ENCODE measurements at regions not wholly inside any gene's neighbourhood (a gene's known extent, or its start where the extent isn't known, plus 50 kb on each side); places are given as distances from the start of the nearest gene placed in this dataset.

DNA sequence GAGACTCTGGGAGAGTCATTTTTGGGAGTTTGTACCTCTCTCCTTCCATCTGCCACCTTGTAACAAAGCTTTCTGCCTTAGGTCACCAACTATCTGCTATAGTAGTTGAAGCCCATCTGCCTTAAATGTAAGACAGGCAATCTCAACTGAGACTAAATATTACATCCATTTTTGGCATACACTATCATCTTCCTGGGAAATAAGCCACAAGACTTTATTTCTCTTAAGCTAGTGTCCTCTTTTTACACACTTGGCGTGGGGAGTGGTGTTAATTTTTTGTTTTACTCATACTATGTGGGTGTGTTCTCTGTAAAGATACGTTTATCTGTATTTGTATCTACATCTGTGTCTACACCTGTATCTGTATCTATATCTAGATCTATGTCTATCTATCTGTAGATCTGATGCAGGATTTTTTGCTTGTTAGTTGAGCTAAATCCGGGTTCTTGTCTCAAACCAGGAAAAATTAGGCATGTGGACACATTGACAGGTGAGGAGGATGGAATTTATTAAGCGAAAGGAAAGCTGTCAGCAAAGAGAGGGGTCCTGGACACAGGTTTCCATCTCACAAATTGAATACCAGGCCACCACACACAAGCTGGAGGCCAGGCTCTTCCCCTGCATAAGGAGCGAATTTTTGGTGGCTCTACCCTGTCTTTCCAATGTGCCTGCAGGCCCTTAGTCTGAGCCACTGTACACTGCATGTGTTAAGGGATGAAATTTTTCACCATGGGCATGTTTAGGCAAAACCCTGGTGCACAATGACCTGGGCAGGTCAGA lies 64.8 kb upstream of the RND3 start:
- H3F3A ChIP-seq (ENCODE audit: control insufficient read depth, insufficient read depth), result no peaks in the 10 kb centered on the region
- no peak overlapping the region for H3K4me3 ChIP-seq (ENCODE audit: low read length)
- H3K36me3 ChIP-seq (ENCODE audit: control insufficient read depth, low read length), result no peaks in the 10 kb centered on the region
- no peaks in the 10 kb centered on the region for H3K4me1 ChIP-seq (ENCODE audit: control insufficient read depth, low read length)
- no peak overlapping the region for H3K27ac ChIP-seq (ENCODE audit: low read depth, low read length)
- H3K9me3 ChIP-seq (ENCODE audit: control insufficient read depth, insufficient read depth, low read length), result no peaks in the 10 kb centered on the region
- H3K9me2 ChIP-seq (replicated peaks; ENCODE audit: control insufficient read depth, low read length), result no peaks in the 10 kb centered on the region
- no peaks in the 10 kb centered on the region for H4K20me1 ChIP-seq (ENCODE audit: control insufficient read depth, insufficient read depth, low read depth, low read length)
- TF ChIP-seq, protein P1, sequence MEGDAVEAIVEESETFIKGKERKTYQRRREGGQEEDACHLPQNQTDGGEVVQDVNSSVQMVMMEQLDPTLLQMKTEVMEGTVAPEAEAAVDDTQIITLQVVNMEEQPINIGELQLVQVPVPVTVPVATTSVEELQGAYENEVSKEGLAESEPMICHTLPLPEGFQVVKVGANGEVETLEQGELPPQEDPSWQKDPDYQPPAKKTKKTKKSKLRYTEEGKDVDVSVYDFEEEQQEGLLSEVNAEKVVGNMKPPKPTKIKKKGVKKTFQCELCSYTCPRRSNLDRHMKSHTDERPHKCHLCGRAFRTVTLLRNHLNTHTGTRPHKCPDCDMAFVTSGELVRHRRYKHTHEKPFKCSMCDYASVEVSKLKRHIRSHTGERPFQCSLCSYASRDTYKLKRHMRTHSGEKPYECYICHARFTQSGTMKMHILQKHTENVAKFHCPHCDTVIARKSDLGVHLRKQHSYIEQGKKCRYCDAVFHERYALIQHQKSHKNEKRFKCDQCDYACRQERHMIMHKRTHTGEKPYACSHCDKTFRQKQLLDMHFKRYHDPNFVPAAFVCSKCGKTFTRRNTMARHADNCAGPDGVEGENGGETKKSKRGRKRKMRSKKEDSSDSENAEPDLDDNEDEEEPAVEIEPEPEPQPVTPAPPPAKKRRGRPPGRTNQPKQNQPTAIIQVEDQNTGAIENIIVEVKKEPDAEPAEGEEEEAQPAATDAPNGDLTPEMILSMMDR (IDR thresholded peaks at IDR 0.05; ENCODE audit: low read depth, low read length, poor library complexity, severe bottlenecking), result no peak
- no peak for TF ChIP-seq EZH2phosphoT487 (IDR thresholded peaks at IDR 0.05; ENCODE audit: borderline replicate concordance, low read length)
- no peaks in the 10 kb centered on the region for H3K27me3 ChIP-seq (ENCODE audit: control insufficient read depth, low read length)
- H3K4me2 ChIP-seq (ENCODE audit: low read length), result no peak overlapping the region
- H3K79me2 ChIP-seq (ENCODE audit: control insufficient read depth, low read length), result no peaks in the 10 kb centered on the region

DNA sequence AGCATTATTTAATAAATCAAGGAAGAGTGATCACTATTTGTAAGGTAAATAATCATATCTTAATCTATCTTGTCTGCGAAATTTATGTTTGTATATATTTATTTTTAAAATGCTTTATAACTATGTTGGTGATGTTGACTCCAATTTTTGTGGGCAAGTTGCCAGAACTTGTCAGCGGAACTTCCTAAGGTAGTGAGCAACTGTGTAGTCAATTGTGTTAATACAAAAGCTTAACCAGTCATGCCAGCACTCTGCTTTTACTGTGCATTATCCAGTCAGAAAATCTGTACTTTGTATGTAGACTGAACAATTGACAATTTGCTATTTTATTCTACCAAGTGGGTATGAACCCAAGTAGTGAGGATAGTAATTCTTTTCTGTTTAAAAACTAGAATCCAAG lies 61.9 kb upstream of the RND3 start:
- Histone ChIP-seq H3K9me2 (replicated peaks; ENCODE audit: control insufficient read depth, low read length) (no peaks in the 10 kb centered on the region), H3F3A (ENCODE audit: control insufficient read depth, insufficient read depth) (no peaks in the 10 kb centered on the region), H3K36me3 (ENCODE audit: control insufficient read depth, low read length) (no peaks in the 10 kb centered on the region), H3K27me3 (ENCODE audit: control insufficient read depth, low read length) (no peaks in the 10 kb centered on the region), H3K4me3 (ENCODE audit: low read length) (no peak overlapping the region), H4K20me1 (ENCODE audit: control insufficient read depth, insufficient read depth, low read depth, low read length) (no peaks in the 10 kb centered on the region), H3K27ac (ENCODE audit: low read depth, low read length) (no peak overlapping the region), H3K9me3 (ENCODE audit: control insufficient read depth, insufficient read depth, low read length) (no peaks in the 10 kb centered on the region), H3K79me2 (ENCODE audit: control insufficient read depth, low read length) (no peaks in the 10 kb centered on the region), H3K4me2 (ENCODE audit: low read length) (no peak overlapping the region), H3K4me1 (ENCODE audit: control insufficient read depth, low read length) (no peaks in the 10 kb centered on the region)
- no peak for TF ChIP-seq EZH2phosphoT487 (IDR thresholded peaks at IDR 0.05; ENCODE audit: borderline replicate concordance, low read length)
- TF ChIP-seq, protein P1 (IDR thresholded peaks at IDR 0.05; ENCODE audit: low read depth, low read length, poor library complexity, severe bottlenecking), result no peak

DNA sequence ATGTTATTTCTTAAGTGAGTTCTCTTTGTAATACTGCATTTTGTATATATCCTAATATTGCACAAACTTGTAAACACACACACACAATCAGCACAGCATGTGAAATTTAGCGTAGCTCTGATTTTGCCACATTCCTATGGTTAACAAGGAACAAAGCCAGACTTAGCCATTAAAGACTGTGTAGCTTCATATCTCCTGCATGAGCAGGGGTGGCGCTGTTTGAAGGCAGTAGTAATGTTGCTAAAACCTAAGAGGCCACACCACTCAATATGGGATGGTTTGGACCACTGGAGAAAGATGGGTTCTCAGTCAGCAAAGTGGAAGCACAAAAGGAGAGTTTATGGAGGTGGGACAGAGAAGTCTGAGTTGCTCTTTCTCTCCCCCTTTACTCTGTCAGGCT lies 61.1 kb upstream of the RND3 start:
- H4K20me1 ChIP-seq (ENCODE audit: control insufficient read depth, insufficient read depth, low read depth, low read length), result no peaks in the 10 kb centered on the region
- no peaks in the 10 kb centered on the region for H3K79me2 ChIP-seq (ENCODE audit: control insufficient read depth, low read length)
- H3K9me2 ChIP-seq (replicated peaks; ENCODE audit: control insufficient read depth, low read length), result no peaks in the 10 kb centered on the region
- no peaks in the 10 kb centered on the region for H3K4me1 ChIP-seq (ENCODE audit: control insufficient read depth, low read length)
- no peaks in the 10 kb centered on the region for H3F3A ChIP-seq (ENCODE audit: control insufficient read depth, insufficient read depth)
- H3K4me3 ChIP-seq (ENCODE audit: low read length), result no peak overlapping the region
- TF ChIP-seq, protein P1 (IDR thresholded peaks at IDR 0.05; ENCODE audit: low read depth, low read length, poor library complexity, severe bottlenecking), result peak; percentile 36
- TF ChIP-seq EZH2phosphoT487 (IDR thresholded peaks at IDR 0.05; ENCODE audit: borderline replicate concordance, low read length), result no peak
- no peak overlapping the region for H3K4me2 ChIP-seq (ENCODE audit: low read length)
- H3K27me3 ChIP-seq (ENCODE audit: control insufficient read depth, low read length), result no peaks in the 10 kb centered on the region
- no peaks in the 10 kb centered on the region for H3K9me3 ChIP-seq (ENCODE audit: control insufficient read depth, insufficient read depth, low read length)
- H3K36me3 ChIP-seq (ENCODE audit: control insufficient read depth, low read length), result no peaks in the 10 kb centered on the region
- H3K27ac ChIP-seq (ENCODE audit: low read depth, low read length), result no peak overlapping the region

Measured in DOHH2 (cell line).